ENCODE measurements at regions not wholly inside any gene's neighbourhood (a gene's known extent, or its start where the extent isn't known, plus 50 kb on each side); places are given as distances from the start of the nearest gene placed in this dataset.
A peak's percentile ranks its signal among the peaks of the same experiment; 100 is the strongest.

- no CpG with 5 or more reads among the region's 5 CpGs for WGBS, 2 experiments (ENCODE audit: extremely low coverage in 2 of 2, insufficient read length in 1 of 2)
- H3K4me1 ChIP-seq (ENCODE audit: control insufficient read depth, insufficient read depth, low read length): peaks cover 3% of the 10 kb centered on the region
- H2BK15ac ChIP-seq (ENCODE audit: low read depth, low read length): no peak overlapping the region
- no peak overlapping the region for H3K4me3 ChIP-seq (ENCODE audit: insufficient read depth, low read depth, low read length)
- no peak overlapping the region for H2BK120ac ChIP-seq (ENCODE audit: low read depth, low read length)
- intact Hi-C loops (cut with micrococcal nuclease) (no loop called here), in situ Hi-C loops (cut with MboI; ENCODE audit: low sequenced_read_pairs) (no loop called here), dilution Hi-C loops (cut with HindIII; ENCODE audit: low sequenced_read_pairs, unreplicated experiment) (no loop called here)
- H2BK5ac ChIP-seq (ENCODE audit: low read depth, low read length, poor library complexity, severe bottlenecking): no peak overlapping the region
- no peak overlapping the region for H3K27ac ChIP-seq (ENCODE audit: insufficient read depth, low read length)
- no peak overlapping the region for H3K4me2 ChIP-seq (ENCODE audit: low read depth, low read length)
- 0 out of 2 replicates have a peak overlapping the region, but pooled peaks have one; percentile 3 for H3K18ac ChIP-seq (ENCODE audit: low read depth, low read length)
- no peaks in the 10 kb centered on the region for H3K9me1 ChIP-seq (ENCODE audit: insufficient read depth, low read length)
- H3K56ac ChIP-seq (ENCODE audit: extremely low read depth, insufficient read depth, low read length): no peak overlapping the region
- H3K14ac ChIP-seq (replicated peaks; ENCODE audit: low read depth, low read length): no peak overlapping the region
- no peak overlapping the region for H2AK9ac ChIP-seq (replicated peaks; ENCODE audit: low read depth, low read length, poor library complexity)
- ATAC-seq (ENCODE audit: low read depth): peak; percentile 9
- H2BK20ac ChIP-seq (ENCODE audit: low read depth, low read length): no peak overlapping the region
- no peak overlapping the region for H3K9ac ChIP-seq (ENCODE audit: low read depth, low read length)
- H4K20me1 ChIP-seq (ENCODE audit: insufficient read depth, low read length): no peaks in the 10 kb centered on the region
- no TSS peak for BruUV-seq (replicated peaks)
- H2AFZ ChIP-seq (replicated peaks; ENCODE audit: low read length, poor library complexity): no peak overlapping the region
- H3K79me1 ChIP-seq (ENCODE audit: low read depth in 1 of 2, low read length in 2 of 2): no peaks in the 10 kb centered on the region
- POLR2A ChIA-PET (ENCODE audit: unreplicated experiment): no interaction called here
- no peak overlapping the region for H3K23ac ChIP-seq (ENCODE audit: low read depth, low read length)
- TF ChIP-seq RFX5 (IDR thresholded peaks at IDR 0.05; ENCODE audit: low read depth, low read length) (no peak), RAD21 (IDR thresholded peaks at IDR 0.05; ENCODE audit: low read length) (no peak), BHLHE40 (IDR thresholded peaks at IDR 0.05; ENCODE audit: low read depth, low read length) (no peak), POLR2A (IDR thresholded peaks at IDR 0.05; ENCODE audit: low read depth, low read length) (no peak)
- H3K36me3 ChIP-seq (ENCODE audit: control insufficient read depth, insufficient read depth, low read length): no peaks in the 10 kb centered on the region
- no peaks in the 10 kb centered on the region; the same call in 1 of the 2 replicates for H3K27me3 ChIP-seq (ENCODE audit: control insufficient read depth, insufficient read depth, low read length)
- H3K9me3 ChIP-seq (ENCODE audit: control insufficient read depth, insufficient read depth, low read length): no peaks in the 10 kb centered on the region
- no peak overlapping the region for H2AK5ac ChIP-seq (ENCODE audit: low read depth, low read length)
- DNase-seq: no peak
- H4K8ac ChIP-seq (ENCODE audit: low read depth in 2 of 2, low read length in 2 of 2): no peak overlapping the region
- H4K91ac ChIP-seq (ENCODE audit: insufficient read depth, low read depth, low read length): no peak overlapping the region
- CTCF ChIA-PET: interaction anchor here (0.6 kb wide), 1 partner anchor 234 kb away, joined by 3 read pairs; no protein-coding TSS in a partner anchor
- H4K5ac ChIP-seq (ENCODE audit: low read depth, low read length): peak overlapping the region; percentile 6; the same call in 1 of the 2 replicates
- H3K4ac ChIP-seq (ENCODE audit: low read depth, low read length): no peak overlapping the region
Observed at GRCh38 chr13:50156561-50157127, 141.4 kb downstream of the KCNRG start.
